ENCODE measurements at regions not wholly inside any gene's neighbourhood (a gene's known extent, or its start where the extent isn't known, plus 50 kb on each side); places are given as distances from the start of the nearest gene placed in this dataset.

DNA sequence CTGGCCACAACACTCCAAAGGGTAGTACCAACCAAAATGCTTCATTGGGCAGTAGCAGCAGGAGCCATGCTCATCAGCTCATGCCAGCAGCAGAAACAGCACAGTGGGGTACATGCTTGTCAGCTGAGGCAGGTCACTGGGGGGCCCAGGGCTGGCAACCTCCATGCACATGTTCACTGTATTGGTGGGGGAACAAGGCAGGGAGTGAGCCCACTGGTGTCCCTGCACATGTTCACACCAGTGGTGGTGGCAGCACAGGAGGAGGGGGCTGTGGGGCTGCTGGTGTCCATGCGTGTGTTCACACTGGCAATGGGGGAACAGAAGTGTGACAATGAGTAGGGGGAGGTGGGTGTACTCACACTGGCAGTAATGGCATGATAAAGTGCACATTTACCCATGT lies 254.3 kb upstream of the KIF2A start:
- TF ChIP-seq, protein P1, sequence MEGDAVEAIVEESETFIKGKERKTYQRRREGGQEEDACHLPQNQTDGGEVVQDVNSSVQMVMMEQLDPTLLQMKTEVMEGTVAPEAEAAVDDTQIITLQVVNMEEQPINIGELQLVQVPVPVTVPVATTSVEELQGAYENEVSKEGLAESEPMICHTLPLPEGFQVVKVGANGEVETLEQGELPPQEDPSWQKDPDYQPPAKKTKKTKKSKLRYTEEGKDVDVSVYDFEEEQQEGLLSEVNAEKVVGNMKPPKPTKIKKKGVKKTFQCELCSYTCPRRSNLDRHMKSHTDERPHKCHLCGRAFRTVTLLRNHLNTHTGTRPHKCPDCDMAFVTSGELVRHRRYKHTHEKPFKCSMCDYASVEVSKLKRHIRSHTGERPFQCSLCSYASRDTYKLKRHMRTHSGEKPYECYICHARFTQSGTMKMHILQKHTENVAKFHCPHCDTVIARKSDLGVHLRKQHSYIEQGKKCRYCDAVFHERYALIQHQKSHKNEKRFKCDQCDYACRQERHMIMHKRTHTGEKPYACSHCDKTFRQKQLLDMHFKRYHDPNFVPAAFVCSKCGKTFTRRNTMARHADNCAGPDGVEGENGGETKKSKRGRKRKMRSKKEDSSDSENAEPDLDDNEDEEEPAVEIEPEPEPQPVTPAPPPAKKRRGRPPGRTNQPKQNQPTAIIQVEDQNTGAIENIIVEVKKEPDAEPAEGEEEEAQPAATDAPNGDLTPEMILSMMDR (IDR thresholded peaks at IDR 0.05), result no peak
- TF ChIP-seq POLR2A (IDR thresholded peaks at IDR 0.05), result no peak
